Hepatocyte (in vitro differentiated cells): ENCODE measurements at regions not wholly inside any gene's neighbourhood (a gene's known extent, or its start where the extent isn't known, plus 50 kb on each side); places are given as distances from the start of the nearest gene placed in this dataset.

Experiments
- DNase-seq: peaks from one replicate; pipeline ENCODE4 v3.0.0-alpha.2; 2016; ENCODE audit warnings: low spot score
- H2AFZ ChIP-seq: fragments of 200-600 bp; sonication (generic); 2 replicates; pipeline ENCODE4 v1.6.0; 2016; ENCODE audit warnings: antibody characterized with exemption, mild to moderate bottlenecking
- H3K27ac ChIP-seq: fragments of 200-600 bp; sonication (generic); 2 replicates; pipeline ENCODE4 v1.5.1; 2016; ENCODE audit warnings: mild to moderate bottlenecking
- H3K27me3 ChIP-seq: fragments of 200-600 bp; sonication (generic); 2 replicates; pipeline ENCODE4 v1.6.1; 2016
- H3K36me3 ChIP-seq: fragments of 200-600 bp; sonication (generic); replicated peaks from 2 replicates; pipeline ENCODE4 v1.5.1; 2016; ENCODE audit warnings: low read depth; ENCODE audit not compliant: insufficient read depth
- H3K4me1 ChIP-seq: fragments of 200-600 bp; sonication (generic); 2 replicates; pipeline ENCODE4 v1.5.1; 2016; ENCODE audit warnings: mild to moderate bottlenecking, moderate library complexity; ENCODE audit not compliant: insufficient read depth
- H3K4me2 ChIP-seq: fragments of 200-600 bp; sonication (generic); 2 replicates; pipeline ENCODE4 v1.6.0; 2016
- H3K4me3 ChIP-seq: fragments of 200-600 bp; sonication (generic); 2 replicates; pipeline ENCODE4 v1.5.1; 2016; ENCODE audit warnings: mild to moderate bottlenecking
- H3K79me2 ChIP-seq: fragments of 200-600 bp; sonication (generic); 2 replicates; pipeline ENCODE4 v1.6.0; 2017; ENCODE audit warnings: mild to moderate bottlenecking
- H3K9me2 ChIP-seq: fragments of 200-600 bp; sonication (generic); replicated peaks from 2 replicates; pipeline ENCODE4 v1.6.0; 2017; ENCODE audit warnings: mild to moderate bottlenecking; ENCODE audit not compliant: insufficient read depth
- H3K9me3 ChIP-seq: fragments of 200-600 bp; sonication (generic); 2 replicates; pipeline ENCODE4 v1.5.1; 2016; ENCODE audit warnings: low read depth, mild to moderate bottlenecking
- H4K20me1 ChIP-seq: fragments of 200-600 bp; sonication (generic); 2 replicates; pipeline ENCODE4 v1.6.0; 2016; ENCODE audit warnings: mild to moderate bottlenecking; ENCODE audit not compliant: insufficient read depth, poor library complexity, severe bottlenecking
- EZH2 ChIP-seq: fragments of 200-600 bp; sonication (generic); IDR thresholded peaks from 2 replicates; pipeline ENCODE4 v1.6.1; 2016; ENCODE audit warnings: antibody characterized with exemption, mild to moderate bottlenecking, borderline replicate concordance
- EZH2phosphoT487 ChIP-seq: fragments of 200-600 bp; sonication (generic); IDR thresholded peaks from one replicate; pipeline ENCODE4 v1.6.1; 2018; ENCODE audit warnings: antibody characterized with exemption, mild to moderate bottlenecking, low read depth, moderate library complexity; ENCODE audit not compliant: unreplicated experiment, severe bottlenecking
- WGBS: methylation state at CpG from one replicate; pipeline ENCODE4 v1.1.6; 2016; ENCODE audit warnings: low lambda C conversion rate; ENCODE audit errors: missing lambda C conversion rate; 5-methylcytosine and 5-hydroxymethylcytosine counted together
- TF ChIP-seq, protein P1 (sequence below): fragments of 200-600 bp; sonication (generic); IDR thresholded peaks from 2 replicates; pipeline ENCODE4 v1.5.1; 2016; ENCODE audit warnings: antibody characterized with exemption, mild to moderate bottlenecking; ENCODE audit not compliant: poor library complexity

DNA sequence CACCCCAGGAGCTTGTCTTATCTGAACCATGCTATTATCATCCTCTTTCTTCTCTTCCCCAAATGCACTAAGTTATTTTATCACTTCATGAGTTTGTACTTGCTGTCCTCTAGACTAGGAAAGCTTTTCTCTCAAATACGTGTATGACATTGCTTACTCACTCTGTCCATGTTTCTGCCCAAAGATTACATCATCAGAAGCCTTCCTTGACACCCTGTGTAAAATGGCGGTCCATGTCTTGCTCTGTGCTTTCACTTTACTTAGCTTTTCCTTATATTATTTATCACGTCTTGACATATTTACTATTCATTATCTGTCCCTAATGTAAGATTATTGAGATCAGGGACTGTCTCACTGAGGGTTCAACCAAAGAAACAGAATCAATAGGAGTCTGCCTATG is 196.1 kb upstream of the ZEB2 start:
- H3K4me2 ChIP-seq = no peak overlapping the region
- H3K27me3 ChIP-seq = no peaks in the 10 kb centered on the region
- no peaks in the 10 kb centered on the region for H3K36me3 ChIP-seq
- WGBS = 85% methylated on average over 3 of the region's 3 CpGs
- H3K79me2 ChIP-seq = no peaks in the 10 kb centered on the region
- H3K9me3 ChIP-seq = peaks cover 13% of the 10 kb centered on the region
- H3K9me2 ChIP-seq = no peaks in the 10 kb centered on the region
- H3K4me3 ChIP-seq = no peak overlapping the region
- H3K4me1 ChIP-seq = no peaks in the 10 kb centered on the region
- no peak for TF ChIP-seq EZH2phosphoT487
- TF ChIP-seq, protein P1, sequence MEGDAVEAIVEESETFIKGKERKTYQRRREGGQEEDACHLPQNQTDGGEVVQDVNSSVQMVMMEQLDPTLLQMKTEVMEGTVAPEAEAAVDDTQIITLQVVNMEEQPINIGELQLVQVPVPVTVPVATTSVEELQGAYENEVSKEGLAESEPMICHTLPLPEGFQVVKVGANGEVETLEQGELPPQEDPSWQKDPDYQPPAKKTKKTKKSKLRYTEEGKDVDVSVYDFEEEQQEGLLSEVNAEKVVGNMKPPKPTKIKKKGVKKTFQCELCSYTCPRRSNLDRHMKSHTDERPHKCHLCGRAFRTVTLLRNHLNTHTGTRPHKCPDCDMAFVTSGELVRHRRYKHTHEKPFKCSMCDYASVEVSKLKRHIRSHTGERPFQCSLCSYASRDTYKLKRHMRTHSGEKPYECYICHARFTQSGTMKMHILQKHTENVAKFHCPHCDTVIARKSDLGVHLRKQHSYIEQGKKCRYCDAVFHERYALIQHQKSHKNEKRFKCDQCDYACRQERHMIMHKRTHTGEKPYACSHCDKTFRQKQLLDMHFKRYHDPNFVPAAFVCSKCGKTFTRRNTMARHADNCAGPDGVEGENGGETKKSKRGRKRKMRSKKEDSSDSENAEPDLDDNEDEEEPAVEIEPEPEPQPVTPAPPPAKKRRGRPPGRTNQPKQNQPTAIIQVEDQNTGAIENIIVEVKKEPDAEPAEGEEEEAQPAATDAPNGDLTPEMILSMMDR = no peak
- no peak for TF ChIP-seq EZH2
- DNase-seq = no peak
- H4K20me1 ChIP-seq = no peaks in the 10 kb centered on the region
- H3K27ac ChIP-seq = no peak overlapping the region
- H2AFZ ChIP-seq = no peak overlapping the region

DNA sequence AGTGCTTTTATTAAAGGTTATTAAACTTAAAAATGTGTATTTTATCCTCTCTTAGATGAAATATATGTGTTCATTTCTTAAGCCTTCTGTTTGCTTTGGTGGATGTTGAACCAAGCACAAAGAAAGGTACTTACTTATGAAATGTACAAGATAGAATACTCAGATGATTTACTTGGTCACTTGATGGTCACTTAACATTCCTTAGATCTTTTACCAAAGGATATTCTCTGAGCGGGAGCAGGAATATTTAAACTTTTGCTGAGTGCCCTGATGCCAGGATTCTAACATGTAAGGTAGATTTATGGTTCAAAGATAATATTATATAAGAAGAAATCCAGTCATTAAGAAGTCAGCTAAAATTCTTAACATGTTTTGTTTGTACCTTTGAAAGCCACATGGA is 193.5 kb upstream of the ZEB2 start:
- peaks cover 5% of the 10 kb centered on the region for H3K9me3 ChIP-seq
- DNase-seq = no peak
- H3K27ac ChIP-seq = no peak overlapping the region
- H3K36me3 ChIP-seq = no peaks in the 10 kb centered on the region
- no peaks in the 10 kb centered on the region for H3K9me2 ChIP-seq
- H2AFZ ChIP-seq = no peak overlapping the region
- H3K4me2 ChIP-seq = no peak overlapping the region
- H3K4me1 ChIP-seq = no peaks in the 10 kb centered on the region
- 73% methylated on average over 1 of the region's 1 CpG for WGBS
- no peaks in the 10 kb centered on the region for H3K27me3 ChIP-seq
- H4K20me1 ChIP-seq = no peaks in the 10 kb centered on the region
- no peak overlapping the region for H3K4me3 ChIP-seq
- H3K79me2 ChIP-seq = no peaks in the 10 kb centered on the region
- TF ChIP-seq EZH2 = no peak
- TF ChIP-seq EZH2phosphoT487 = no peak
- TF ChIP-seq, protein P1 = no peak

DNA sequence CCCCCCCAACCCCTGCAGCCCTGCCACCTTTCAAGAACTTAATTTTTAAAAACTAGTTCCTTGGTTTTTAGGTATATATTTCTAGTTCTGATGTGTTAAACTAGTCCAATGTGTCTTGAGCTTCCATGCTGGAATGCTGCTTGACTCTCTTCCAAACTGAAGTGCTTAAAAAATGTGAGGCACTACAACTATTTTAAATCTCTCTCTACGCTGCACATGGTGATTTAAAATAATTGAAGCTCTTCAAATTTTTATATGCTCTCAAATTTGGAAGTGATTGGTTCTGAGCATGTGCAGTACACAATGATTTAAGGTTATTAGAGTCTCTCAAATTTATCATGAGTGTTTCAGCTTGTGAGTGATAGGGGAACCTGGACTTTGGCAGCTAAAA is 192.6 kb upstream of the ZEB2 start:
- H3K4me3 ChIP-seq = no peak overlapping the region
- no peak overlapping the region for H3K4me2 ChIP-seq
- no peaks in the 10 kb centered on the region for H3K9me2 ChIP-seq
- DNase-seq = no peak
- H4K20me1 ChIP-seq = no peaks in the 10 kb centered on the region
- no peak overlapping the region for H3K27ac ChIP-seq
- no peaks in the 10 kb centered on the region for H3K9me3 ChIP-seq
- H3K36me3 ChIP-seq = no peaks in the 10 kb centered on the region
- TF ChIP-seq, protein P1 = no peak
- TF ChIP-seq EZH2phosphoT487 (no peak), EZH2 (no peak)
- H2AFZ ChIP-seq = no peak overlapping the region
- H3K27me3 ChIP-seq = no peaks in the 10 kb centered on the region
- H3K4me1 ChIP-seq = no peaks in the 10 kb centered on the region
- WGBS = 53% methylated on average over 1 of the region's 1 CpG
- H3K79me2 ChIP-seq = no peaks in the 10 kb centered on the region
